Peyer's patch (tissue), 4 donors: ENCODE measurements at regions not wholly inside any gene's neighbourhood (a gene's known extent, or its start where the extent isn't known, plus 50 kb on each side); places are given as distances from the start of the nearest gene placed in this dataset.

Source experiments
- DNase-seq, 3 donors: peaks; one replicate each; pipeline ENCODE4 v3.0.0-alpha.2; 2017 to 2019
- H3K27ac ChIP-seq, 4 donors: fragments of 200-600 bp; sonication (generic); one replicate each; pipeline ENCODE4 v1.5.1; 2016 to 2019
- H3K27me3 ChIP-seq, 2 donors: fragments of 200-600 bp; sonication (generic); one replicate each; pipeline ENCODE4 v1.5.1; 2019
- H3K36me3 ChIP-seq, 3 donors: fragments of 200-600 bp; sonication (generic); one replicate each; pipeline ENCODE4 v1.5.1; 2016 to 2019
- H3K4me1 ChIP-seq, 4 donors: fragments of 200-600 bp; sonication (generic); one replicate each; pipeline ENCODE4 v1.5.1; 2016 to 2019
- H3K4me3 ChIP-seq, 4 donors: fragments of 200-600 bp; sonication (generic); 1 replicate in 3 of 4; 2 replicates in 1 of 4; pipeline ENCODE4 v1.5.1; 2016 to 2019; ENCODE audit warnings: mild to moderate bottlenecking in 1 of 4
- H3K9me3 ChIP-seq, 4 donors: fragments of 200-600 bp; sonication (generic); one replicate each; pipeline ENCODE4 v1.5.1; 2016 to 2019; ENCODE audit warnings: mild to moderate bottlenecking in 1 of 4
- POLR2A ChIP-seq, 2 donors: fragments of 450-650 bp; IDR thresholded peaks; one replicate each; pipeline ENCODE4 v1.5.1; 2017; ENCODE audit warnings: antibody characterized with exemption in 2 of 2, mild to moderate bottlenecking in 2 of 2, moderate library complexity in 2 of 2
- TF ChIP-seq, protein P1 (sequence below), 6 experiments: fragments of 450-650 bp in 4 of 6; fragments of 200-600 bp in 2 of 6; sonication (generic) in 1 of 6; IDR thresholded peaks; one replicate each; pipeline ENCODE4 v1.5.1; 2017 to 2019; ENCODE audit warnings: antibody characterized with exemption in 6 of 6, mild to moderate bottlenecking in 3 of 6, moderate library complexity in 1 of 6

DNA sequence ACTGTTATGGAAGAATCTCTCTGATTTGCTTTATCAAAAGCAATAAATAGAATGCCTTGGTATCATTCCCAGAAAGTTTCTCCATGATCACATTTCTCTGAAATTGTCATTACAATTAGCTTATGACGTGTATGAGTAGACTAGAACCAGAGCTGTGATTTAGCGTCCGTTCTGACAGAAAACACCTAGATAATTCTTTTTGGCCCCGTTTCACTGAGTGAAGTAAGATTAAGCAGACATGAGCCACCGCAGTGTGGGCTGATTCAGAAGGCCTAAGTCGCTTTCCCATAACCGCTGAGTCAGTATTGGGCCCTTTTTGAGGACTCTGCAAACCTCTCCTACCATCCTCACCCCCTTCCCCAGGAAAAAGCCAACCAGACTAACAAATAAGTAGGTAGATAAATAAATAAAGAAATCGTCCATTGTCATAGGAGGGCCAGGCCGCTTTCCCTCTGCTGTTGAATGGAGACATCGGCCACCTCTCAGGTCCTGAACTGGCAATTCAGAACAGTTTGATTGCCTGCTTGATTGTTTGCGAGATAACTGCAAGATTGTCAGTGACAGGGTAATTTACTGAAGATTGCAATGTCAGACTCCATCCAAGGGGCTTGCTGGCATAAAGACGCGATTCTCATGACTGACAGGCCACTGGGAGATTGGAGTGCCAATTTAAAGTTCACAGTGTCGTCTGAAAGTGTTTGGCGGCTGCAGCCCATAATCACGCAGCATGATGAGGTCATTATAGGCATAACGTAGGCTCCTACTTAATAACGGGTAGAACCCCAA lies 105.0 kb upstream of the WWC1 start:
- no peak overlapping the region for H3K27ac ChIP-seq
- no peaks in the 10 kb centered on the region for H3K4me1 ChIP-seq
- no peaks in the 10 kb centered on the region for H3K27me3 ChIP-seq
- H3K36me3 ChIP-seq, result no peaks in the 10 kb centered on the region
- H3K9me3 ChIP-seq, result no peaks in the 10 kb centered on the region
- TF ChIP-seq, protein P1, sequence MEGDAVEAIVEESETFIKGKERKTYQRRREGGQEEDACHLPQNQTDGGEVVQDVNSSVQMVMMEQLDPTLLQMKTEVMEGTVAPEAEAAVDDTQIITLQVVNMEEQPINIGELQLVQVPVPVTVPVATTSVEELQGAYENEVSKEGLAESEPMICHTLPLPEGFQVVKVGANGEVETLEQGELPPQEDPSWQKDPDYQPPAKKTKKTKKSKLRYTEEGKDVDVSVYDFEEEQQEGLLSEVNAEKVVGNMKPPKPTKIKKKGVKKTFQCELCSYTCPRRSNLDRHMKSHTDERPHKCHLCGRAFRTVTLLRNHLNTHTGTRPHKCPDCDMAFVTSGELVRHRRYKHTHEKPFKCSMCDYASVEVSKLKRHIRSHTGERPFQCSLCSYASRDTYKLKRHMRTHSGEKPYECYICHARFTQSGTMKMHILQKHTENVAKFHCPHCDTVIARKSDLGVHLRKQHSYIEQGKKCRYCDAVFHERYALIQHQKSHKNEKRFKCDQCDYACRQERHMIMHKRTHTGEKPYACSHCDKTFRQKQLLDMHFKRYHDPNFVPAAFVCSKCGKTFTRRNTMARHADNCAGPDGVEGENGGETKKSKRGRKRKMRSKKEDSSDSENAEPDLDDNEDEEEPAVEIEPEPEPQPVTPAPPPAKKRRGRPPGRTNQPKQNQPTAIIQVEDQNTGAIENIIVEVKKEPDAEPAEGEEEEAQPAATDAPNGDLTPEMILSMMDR (IDR thresholded peaks at IDR 0.05), result no peak
- TF ChIP-seq POLR2A (IDR thresholded peaks at IDR 0.05), result no peak
- DNase-seq, result no peak
- H3K4me3 ChIP-seq, result no peak overlapping the region

DNA sequence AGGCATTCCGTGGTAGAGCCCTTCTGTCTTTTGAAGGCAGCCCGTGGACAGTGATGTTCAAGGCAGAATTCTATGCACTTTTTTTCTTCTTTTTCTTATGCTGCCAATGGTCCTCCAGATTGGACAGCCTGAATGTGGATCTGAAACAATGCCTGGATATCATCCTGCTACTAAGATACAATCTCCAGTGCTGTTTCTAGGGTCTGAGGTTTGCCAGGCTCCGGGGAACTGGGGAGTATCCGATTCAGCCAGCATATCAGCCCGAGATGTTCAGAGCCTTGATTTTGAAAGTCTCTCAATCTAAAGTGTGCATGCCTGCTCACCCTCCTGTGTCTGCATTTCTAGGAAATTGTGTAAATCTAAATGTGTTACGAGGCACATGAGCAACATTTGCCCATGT lies 103.8 kb upstream of the WWC1 start:
- H3K27me3 ChIP-seq, result no peaks in the 10 kb centered on the region
- TF ChIP-seq, protein P1 (IDR thresholded peaks at IDR 0.05), result no peak
- no peaks in the 10 kb centered on the region for H3K36me3 ChIP-seq
- no peak for DNase-seq
- H3K4me3 ChIP-seq, result no peak overlapping the region
- no peak overlapping the region for H3K27ac ChIP-seq
- H3K4me1 ChIP-seq, result no peaks in the 10 kb centered on the region
- no peaks in the 10 kb centered on the region for H3K9me3 ChIP-seq

DNA sequence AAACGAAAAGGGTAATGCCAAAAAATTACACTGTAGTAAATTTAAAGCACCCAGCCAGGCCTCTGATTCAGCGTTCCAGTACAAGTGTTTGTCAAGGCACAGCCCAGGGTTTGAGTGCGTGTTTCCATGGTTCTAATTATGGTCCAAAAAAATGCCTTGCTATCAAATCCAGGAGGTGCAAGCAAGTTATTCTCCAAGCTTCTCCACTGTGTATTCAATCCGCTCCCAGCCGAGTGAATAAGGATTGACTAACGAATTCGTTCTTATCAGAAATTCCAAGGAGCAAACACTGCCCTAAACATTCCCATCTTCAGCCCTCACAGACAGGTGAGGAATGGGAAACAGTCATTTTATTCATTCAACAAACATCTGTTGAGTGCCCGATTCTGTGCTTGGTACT lies 103.3 kb upstream of the WWC1 start:
- H3K27me3 ChIP-seq, result no peaks in the 10 kb centered on the region
- H3K4me3 ChIP-seq, result no peak overlapping the region
- no peaks in the 10 kb centered on the region for H3K4me1 ChIP-seq
- no peaks in the 10 kb centered on the region for H3K36me3 ChIP-seq
- H3K9me3 ChIP-seq, result no peaks in the 10 kb centered on the region
- no peak for DNase-seq
- H3K27ac ChIP-seq, result no peak overlapping the region
- TF ChIP-seq, protein P1 (IDR thresholded peaks at IDR 0.05), result no peak
- no peak for TF ChIP-seq POLR2A (IDR thresholded peaks at IDR 0.05)

DNA sequence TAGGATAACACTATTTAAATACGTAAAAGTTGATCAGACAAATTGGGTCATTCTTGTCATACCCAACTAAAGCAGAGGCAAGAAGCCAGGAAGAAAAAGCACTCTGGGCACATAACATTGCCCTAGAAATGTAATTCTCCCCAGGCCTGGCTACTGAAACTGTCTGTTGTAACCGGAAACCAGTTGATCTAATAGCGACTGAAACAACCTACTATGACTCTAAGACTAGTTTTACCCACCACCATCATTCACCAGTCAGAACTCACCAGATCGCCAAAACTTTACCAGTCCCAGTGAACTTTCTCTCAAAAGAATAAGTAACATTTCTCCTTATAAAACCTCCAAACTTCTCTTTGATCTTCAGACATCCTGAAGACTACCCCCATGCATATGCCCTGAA lies 99.3 kb upstream of the WWC1 start:
- no peaks in the 10 kb centered on the region for H3K4me1 ChIP-seq
- H3K27me3 ChIP-seq, result no peaks in the 10 kb centered on the region
- no peak overlapping the region for H3K4me3 ChIP-seq
- no peak overlapping the region for H3K27ac ChIP-seq
- no peak for TF ChIP-seq POLR2A (IDR thresholded peaks at IDR 0.05)
- TF ChIP-seq, protein P1 (IDR thresholded peaks at IDR 0.05), result no peak
- no peaks in the 10 kb centered on the region for H3K9me3 ChIP-seq
- H3K36me3 ChIP-seq, result no peaks in the 10 kb centered on the region
- no peak for DNase-seq

DNA sequence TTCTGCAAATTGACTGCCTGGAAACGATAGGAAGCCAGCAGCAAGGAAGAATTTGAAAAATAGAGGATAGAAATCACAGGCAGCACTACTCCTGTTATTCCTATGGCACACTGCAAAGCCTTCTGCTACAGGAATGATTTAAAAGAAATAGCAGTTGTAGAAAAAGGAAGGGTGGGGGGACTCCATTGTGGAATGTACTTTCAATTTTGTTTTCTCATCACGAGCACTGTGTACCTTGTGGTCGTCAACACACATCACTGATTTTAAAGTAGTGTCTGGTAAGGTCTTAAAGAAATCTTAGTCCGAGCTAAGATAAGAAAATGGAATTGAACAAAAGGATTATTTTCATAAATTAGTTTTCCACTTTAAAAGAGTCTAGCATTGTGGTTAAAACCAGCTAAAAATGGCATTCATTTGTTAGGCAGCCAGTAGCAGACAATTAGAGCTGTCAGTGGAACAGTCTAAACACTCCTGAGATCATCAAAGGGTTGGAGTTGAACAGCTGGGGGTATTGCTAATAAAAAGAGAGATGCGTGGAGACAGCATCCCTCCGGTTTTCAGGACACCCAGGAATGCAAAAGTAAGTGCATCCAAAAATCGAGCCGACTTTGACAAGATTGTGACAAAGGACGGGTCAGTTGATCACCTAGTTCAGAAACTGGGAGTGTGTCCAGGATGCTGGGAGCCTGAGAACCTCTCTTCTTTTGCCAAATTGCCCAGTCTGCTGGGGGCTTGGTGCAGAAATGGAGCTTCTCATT lies 97.8 kb upstream of the WWC1 start:
- no peak for DNase-seq
- Histone ChIP-seq H3K36me3 (no peaks in the 10 kb centered on the region), H3K4me1 (no peaks in the 10 kb centered on the region), H3K4me3 (no peak overlapping the region), H3K27ac (no peak overlapping the region), H3K9me3 (no peaks in the 10 kb centered on the region), H3K27me3 (no peaks in the 10 kb centered on the region)
- TF ChIP-seq, protein P1 (IDR thresholded peaks at IDR 0.05), result no peak
- TF ChIP-seq POLR2A (IDR thresholded peaks at IDR 0.05), result no peak
